NB4 (cell line): ENCODE measurements at regions not wholly inside any gene's neighbourhood (a gene's known extent, or its start where the extent isn't known, plus 50 kb on each side); places are given as distances from the start of the nearest gene placed in this dataset.

Source experiments
- DNase-seq: peaks from one replicate; pipeline ENCODE4 v3.0.0; 2010; ENCODE audit warnings: low read depth
- H3K4me3 ChIP-seq: one replicate; pipeline ENCODE4 v1.5.1; 2011; ENCODE audit warnings: mild to moderate bottlenecking, low read depth, low read length, moderate library complexity
- CTCF ChIP-seq: IDR thresholded peaks from one replicate; pipeline ENCODE4 v1.5.1; 2012; ENCODE audit warnings: low read depth, low read length
- MAX ChIP-seq: IDR thresholded peaks from 2 replicates; pipeline ENCODE4 v1.6.1; 2011; ENCODE audit warnings: low read depth, low read length
- MYC ChIP-seq: IDR thresholded peaks from 2 replicates; pipeline ENCODE4 v1.6.1; 2011; ENCODE audit warnings: low read depth, low read length
- POLR2A ChIP-seq: IDR thresholded peaks from 2 replicates; pipeline ENCODE4 v1.6.1; 2011; ENCODE audit warnings: mild to moderate bottlenecking; ENCODE audit not compliant: insufficient read length; ENCODE audit errors: extremely low read depth

- no peak for DNase-seq
- TF ChIP-seq CTCF, result no peak
- TF ChIP-seq POLR2A, result no peak
- TF ChIP-seq MAX, result no peak
- TF ChIP-seq MYC, result no peak
- no peak overlapping the region for H3K4me3 ChIP-seq
These were observed 415.4 kb downstream of the ATP23 start for GRCh38 chr12:58356794-58357193.

GRCh38 chr12:58357511-58357910 is 416.1 kb downstream of the ATP23 start:
- no peak for DNase-seq
- TF ChIP-seq CTCF, result no peak
- no peak for TF ChIP-seq POLR2A
- no peak for TF ChIP-seq MAX
- TF ChIP-seq MYC, result no peak
- H3K4me3 ChIP-seq, result no peak overlapping the region

GRCh38 chr12:58358369-58358768 is 417.0 kb downstream of the ATP23 start:
- DNase-seq, result no peak
- TF ChIP-seq CTCF (no peak), MAX (no peak), MYC (no peak), POLR2A (no peak)
- no peak overlapping the region for H3K4me3 ChIP-seq

GRCh38 chr12:58359084-58359483 is 417.7 kb downstream of the ATP23 start:
- no peak overlapping the region for H3K4me3 ChIP-seq
- no peak for DNase-seq
- TF ChIP-seq MAX (no peak), CTCF (no peak), MYC (no peak), POLR2A (no peak)

GRCh38 chr12:58361056-58361455 is 419.7 kb downstream of the ATP23 start:
- no peak overlapping the region for H3K4me3 ChIP-seq
- TF ChIP-seq MAX (no peak), MYC (no peak), POLR2A (no peak), CTCF (no peak)
- DNase-seq, result no peak

- TF ChIP-seq CTCF (no peak), POLR2A (no peak), MAX (no peak), MYC (no peak)
- DNase-seq, result no peak
- no peak overlapping the region for H3K4me3 ChIP-seq
These were observed 422.6 kb downstream of the ATP23 start for GRCh38 chr12:58363971-58364370.
